ENCODE measurements at regions not wholly inside any gene's neighbourhood (a gene's known extent, or its start where the extent isn't known, plus 50 kb on each side); places are given as distances from the start of the nearest gene placed in this dataset.

GRCh38 chr1:157367091-157367739, 185.1 kb downstream of the FCRL5 start:
- TF ChIP-seq POLR2A (IDR thresholded peaks at IDR 0.05; ENCODE audit: low read depth, low read length) (no peak), CEBPB (IDR thresholded peaks at IDR 0.05; ENCODE audit: low read depth, low read length) (no peak), MAZ (IDR thresholded peaks at IDR 0.05; ENCODE audit: borderline replicate concordance, low read depth, low read length) (no peak), CTCF (conservative IDR thresholded peaks at IDR 0.05; ENCODE audit: low read depth, low read length) (no peak), FOS (IDR thresholded peaks at IDR 0.05; ENCODE audit: low read depth, low read length) (no peak), MXI1 (IDR thresholded peaks at IDR 0.05; ENCODE audit: borderline replicate concordance, low read depth, low read length) (no peak), CHD1 (IDR thresholded peaks at IDR 0.05; ENCODE audit: low read depth, low read length) (no peak), SMC3 (IDR thresholded peaks at IDR 0.05; ENCODE audit: low read depth, low read length) (no peak), RAD21 (IDR thresholded peaks at IDR 0.05; ENCODE audit: low read length) (no peak), BHLHE40 (IDR thresholded peaks at IDR 0.05; ENCODE audit: low read depth, low read length) (no peak)
